Upper lobe of left lung (tissue), 4 donors: ENCODE measurements at regions not wholly inside any gene's neighbourhood (a gene's known extent, or its start where the extent isn't known, plus 50 kb on each side); places are given as distances from the start of the nearest gene placed in this dataset.

ENCODE experiments used
- POLR2AphosphoS5 ChIP-seq, 2 donors: sonication (generic); formaldehyde crosslinking; IDR thresholded peaks; one replicate each; pipeline ENCODE4 v1.5.1; 2017; ENCODE audit warnings: antibody characterized with exemption in 2 of 2
- TF ChIP-seq, protein P1 (sequence below), 6 experiments: fragments of 450-650 bp in 4 of 6; fragments of 200-600 bp in 2 of 6; sonication (generic) in 2 of 6; IDR thresholded peaks; one replicate each; pipeline ENCODE4 v1.5.1; 2016 to 2019; ENCODE audit warnings: antibody characterized with exemption in 6 of 6

DNA sequence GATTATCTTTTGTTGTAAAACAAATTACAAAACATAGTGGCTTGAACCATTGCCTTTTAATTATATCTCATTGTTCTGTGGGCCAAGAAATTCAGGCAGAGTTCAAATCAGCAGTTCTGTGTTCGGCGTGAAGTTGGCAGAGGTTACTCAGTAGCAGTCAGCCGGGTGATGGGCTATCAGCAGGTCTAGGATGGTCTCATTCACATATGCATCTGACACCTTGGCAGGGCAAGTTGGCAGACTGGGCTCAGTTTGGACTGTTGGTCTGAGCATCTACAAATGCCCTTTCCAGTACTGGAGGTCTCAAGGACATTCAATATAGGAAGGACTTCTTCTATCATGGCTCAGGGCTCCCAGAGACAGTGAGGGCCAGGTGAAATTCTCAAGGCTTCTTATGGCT is 51.2 kb upstream of the ITGA11 start:
- TF ChIP-seq, protein P1, sequence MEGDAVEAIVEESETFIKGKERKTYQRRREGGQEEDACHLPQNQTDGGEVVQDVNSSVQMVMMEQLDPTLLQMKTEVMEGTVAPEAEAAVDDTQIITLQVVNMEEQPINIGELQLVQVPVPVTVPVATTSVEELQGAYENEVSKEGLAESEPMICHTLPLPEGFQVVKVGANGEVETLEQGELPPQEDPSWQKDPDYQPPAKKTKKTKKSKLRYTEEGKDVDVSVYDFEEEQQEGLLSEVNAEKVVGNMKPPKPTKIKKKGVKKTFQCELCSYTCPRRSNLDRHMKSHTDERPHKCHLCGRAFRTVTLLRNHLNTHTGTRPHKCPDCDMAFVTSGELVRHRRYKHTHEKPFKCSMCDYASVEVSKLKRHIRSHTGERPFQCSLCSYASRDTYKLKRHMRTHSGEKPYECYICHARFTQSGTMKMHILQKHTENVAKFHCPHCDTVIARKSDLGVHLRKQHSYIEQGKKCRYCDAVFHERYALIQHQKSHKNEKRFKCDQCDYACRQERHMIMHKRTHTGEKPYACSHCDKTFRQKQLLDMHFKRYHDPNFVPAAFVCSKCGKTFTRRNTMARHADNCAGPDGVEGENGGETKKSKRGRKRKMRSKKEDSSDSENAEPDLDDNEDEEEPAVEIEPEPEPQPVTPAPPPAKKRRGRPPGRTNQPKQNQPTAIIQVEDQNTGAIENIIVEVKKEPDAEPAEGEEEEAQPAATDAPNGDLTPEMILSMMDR (IDR thresholded peaks at IDR 0.05) = no peak
- TF ChIP-seq POLR2AphosphoS5 (IDR thresholded peaks at IDR 0.05) = no peak
